GM23338 (cell line): ENCODE measurements at regions not wholly inside any gene's neighbourhood (a gene's known extent, or its start where the extent isn't known, plus 50 kb on each side); places are given as distances from the start of the nearest gene placed in this dataset.

Source experiments
- ATAC-seq: fragments of 200-7000 bp; cut with Tn5 transposase; 3 replicates; pipeline ENCODE4 v1.9.1; 2020
- DNase-seq: peaks from one replicate; pipeline ENCODE4 v3.0.0-alpha.2; 2015; ENCODE audit warnings: low spot score
- H2AFZ ChIP-seq: fragments of 200-600 bp; sonication (generic); 2 replicates; pipeline ENCODE4 v1.8.0; 2016; ENCODE audit warnings: antibody characterized with exemption, mild to moderate bottlenecking, moderate library complexity
- H3F3A ChIP-seq: fragments of 200-600 bp; sonication (generic); replicated peaks from 2 replicates; pipeline ENCODE4 v1.8.0; 2017; ENCODE audit warnings: antibody characterized with exemption, mixed run types, low read depth
- H3K27ac ChIP-seq: fragments of 200-600 bp; sonication (generic); 2 replicates; pipeline ENCODE4 v1.6.1; 2016; ENCODE audit warnings: low read depth
- H3K27me3 ChIP-seq: fragments of 200-600 bp; sonication (generic); 2 replicates; pipeline ENCODE4 v1.8.0; 2016; ENCODE audit warnings: mild to moderate bottlenecking, mixed run types, moderate library complexity; ENCODE audit not compliant: insufficient read depth
- H3K36me3 ChIP-seq: fragments of 200-600 bp; sonication (generic); 2 replicates; pipeline ENCODE4 v1.8.0; 2016; ENCODE audit warnings: mild to moderate bottlenecking; ENCODE audit not compliant: insufficient read depth
- H3K4me1 ChIP-seq: fragments of 200-600 bp; sonication (generic); 2 replicates; pipeline ENCODE4 v1.8.0; 2016; ENCODE audit warnings: mild to moderate bottlenecking, moderate library complexity; ENCODE audit not compliant: insufficient read depth
- H3K4me2 ChIP-seq: fragments of 200-600 bp; sonication (generic); 2 replicates; pipeline ENCODE4 v1.7.1; 2017; ENCODE audit warnings: mixed run types
- H3K4me3 ChIP-seq: fragments of 200-600 bp; sonication (generic); 2 replicates; pipeline ENCODE4 v1.6.1; 2016; ENCODE audit warnings: mixed run types
- H3K79me2 ChIP-seq: fragments of 200-600 bp; sonication (generic); replicated peaks from 2 replicates; pipeline ENCODE4 v1.8.0; 2017; ENCODE audit warnings: mild to moderate bottlenecking; ENCODE audit not compliant: insufficient read depth
- H3K9me2 ChIP-seq: fragments of 200-600 bp; sonication (generic); 2 replicates; pipeline ENCODE4 v1.8.0; 2017; ENCODE audit not compliant: insufficient read depth
- H4K20me1 ChIP-seq: fragments of 200-600 bp; sonication (generic); replicated peaks from 2 replicates; pipeline ENCODE4 v1.8.0; 2017; ENCODE audit warnings: mild to moderate bottlenecking; ENCODE audit not compliant: insufficient read depth
- H3K27ac Mint-ChIP-seq: 2 replicates; pipeline ENCODE4 v1.8.0; 2020; ENCODE audit warnings: inconsistent platforms, mild to moderate bottlenecking, moderate library complexity, mixed read lengths
- H3K27me3 Mint-ChIP-seq: 3 replicates; pipeline ENCODE4 v1.8.0; 2022; ENCODE audit warnings: low read depth, mild to moderate bottlenecking, moderate library complexity, mixed read lengths, inconsistent platforms; ENCODE audit not compliant: insufficient read depth, poor library complexity
- H3K36me3 Mint-ChIP-seq: 3 replicates; pipeline ENCODE4 v1.8.0; 2021; ENCODE audit warnings: low read depth, mild to moderate bottlenecking, inconsistent platforms, moderate library complexity, mixed read lengths
- H3K4me1 Mint-ChIP-seq: 3 replicates; pipeline ENCODE4 v1.8.0; 2020; ENCODE audit warnings: mild to moderate bottlenecking, inconsistent platforms, mixed read lengths
- H3K4me3 Mint-ChIP-seq: 3 replicates; pipeline ENCODE4 v1.8.0; 2021; ENCODE audit warnings: moderate library complexity, mild to moderate bottlenecking, inconsistent platforms, mixed read lengths
- H3K9me3 Mint-ChIP-seq: 3 replicates; pipeline ENCODE4 v1.8.0; 2020; ENCODE audit warnings: moderate library complexity, mild to moderate bottlenecking, inconsistent platforms, mixed read lengths
- CREB1 ChIP-seq: fragments of 250-450 bp; sonication (Bioruptor Pico); IDR thresholded peaks from 2 replicates; pipeline ENCODE4 v1.5.0; 2020; ENCODE audit warnings: low read depth, mild to moderate bottlenecking, moderate library complexity
- CTCF ChIP-seq, 2 experiments: fragments of 200-600 bp in 1 of 2; sonication (generic) in 1 of 2; conservative IDR thresholded peaks; 2 replicates each; pipeline versions ENCODE4 v1.5.1 to v1.6.1; 2016 to 2017; ENCODE audit warnings: antibody characterized with exemption in 2 of 2, low read depth in 2 of 2, mild to moderate bottlenecking in 2 of 2, moderate library complexity in 1 of 2
- ETS1 ChIP-seq: IDR thresholded peaks from 2 replicates; pipeline ENCODE4 v1.6.1; 2016; ENCODE audit warnings: antibody characterized with exemption
- EZH2phosphoT487 ChIP-seq: fragments of 200-600 bp; sonication (generic); IDR thresholded peaks from one replicate; pipeline ENCODE4 v1.8.1; 2018; ENCODE audit warnings: antibody characterized with exemption; ENCODE audit not compliant: unreplicated experiment
- JUNB ChIP-seq: IDR thresholded peaks from one replicate; pipeline ENCODE4 v1.6.1; 2016; ENCODE audit warnings: antibody characterized with exemption; ENCODE audit not compliant: unreplicated experiment
- POLR2AphosphoS5 ChIP-seq: IDR thresholded peaks from 2 replicates; pipeline ENCODE4 v1.6.1; 2016; ENCODE audit warnings: antibody characterized with exemption, low read depth
- REST ChIP-seq: IDR thresholded peaks from one replicate; pipeline ENCODE4 v1.6.1; 2018; ENCODE audit warnings: antibody characterized with exemption; ENCODE audit not compliant: unreplicated experiment
- STAT1 ChIP-seq: IDR thresholded peaks from one replicate; pipeline ENCODE4 v1.6.1; 2016; ENCODE audit warnings: antibody characterized with exemption; ENCODE audit not compliant: unreplicated experiment
- ZNF114 ChIP-seq: fragments of 250-450 bp; sonication (Bioruptor Pico); IDR thresholded peaks from 2 replicates; pipeline ENCODE4 v1.5.0; 2020; ENCODE audit warnings: mild to moderate bottlenecking, moderate library complexity
- ZNF331 ChIP-seq: fragments of 250-450 bp; sonication (Bioruptor Pico); IDR thresholded peaks from 2 replicates; pipeline ENCODE4 v1.5.0; 2020; ENCODE audit warnings: low read depth, mild to moderate bottlenecking, moderate library complexity
- ZNF462 ChIP-seq: fragments of 250-450 bp; sonication (Bioruptor Pico); IDR thresholded peaks from 2 replicates; pipeline ENCODE4 v1.5.0; 2020; ENCODE audit warnings: mild to moderate bottlenecking, moderate library complexity

GRCh38 chr10:4194231-4194630 is 409.2 kb upstream of the KLF6 start:
- no peaks in the 10 kb centered on the region for H3K9me2 ChIP-seq
- no peaks in the 10 kb centered on the region for H3K36me3 ChIP-seq
- no peak overlapping the region for H3K4me2 ChIP-seq
- Mint-ChIP-seq H3K4me1 (no peaks in the 10 kb centered on the region), H3K4me3 (no peak overlapping the region), H3K36me3 (no peaks in the 10 kb centered on the region), H3K27me3 (peaks cover 5% of the 10 kb centered on the region), H3K9me3 (no peaks in the 10 kb centered on the region), H3K27ac (no peak overlapping the region)
- no peaks in the 10 kb centered on the region for H4K20me1 ChIP-seq
- no peak overlapping the region for H3K27ac ChIP-seq
- H3F3A ChIP-seq = no peaks in the 10 kb centered on the region
- H3K4me1 ChIP-seq = no peaks in the 10 kb centered on the region
- TF ChIP-seq STAT1 (no peak), EZH2phosphoT487 (no peak), ZNF114 (CRISPR knock-in tag) (no peak), REST (no peak), ETS1 (no peak), ZNF331 (CRISPR knock-in tag) (no peak), POLR2AphosphoS5 (no peak), CREB1 (CRISPR knock-in tag) (no peak), ZNF462 (no peak), JUNB (no peak), CTCF (conservative IDR thresholded peaks at IDR 0.05; ENCODE audit: low read depth in 2 of 2) (no peak)
- H3K4me3 ChIP-seq = no peak overlapping the region
- no peak overlapping the region for H2AFZ ChIP-seq
- DNase-seq (no peak), ATAC-seq (no peak)
- no peaks in the 10 kb centered on the region for H3K27me3 ChIP-seq
- no peaks in the 10 kb centered on the region for H3K79me2 ChIP-seq
